Umbilical cord (tissue), 1 donor: ENCODE measurements at regions not wholly inside any gene's neighbourhood (a gene's known extent, or its start where the extent isn't known, plus 50 kb on each side); places are given as distances from the start of the nearest gene placed in this dataset.
"Not testable (repeated sequence)": the region's sequence is repeated elsewhere in the genome, so short reads cannot be mapped to it uniquely, and the experiment has no call there.

Experiments
- DNase-seq: peaks from one replicate; pipeline ENCODE4 v3.0.0-alpha.2; 2015; ENCODE audit warnings: low spot score

DNA sequence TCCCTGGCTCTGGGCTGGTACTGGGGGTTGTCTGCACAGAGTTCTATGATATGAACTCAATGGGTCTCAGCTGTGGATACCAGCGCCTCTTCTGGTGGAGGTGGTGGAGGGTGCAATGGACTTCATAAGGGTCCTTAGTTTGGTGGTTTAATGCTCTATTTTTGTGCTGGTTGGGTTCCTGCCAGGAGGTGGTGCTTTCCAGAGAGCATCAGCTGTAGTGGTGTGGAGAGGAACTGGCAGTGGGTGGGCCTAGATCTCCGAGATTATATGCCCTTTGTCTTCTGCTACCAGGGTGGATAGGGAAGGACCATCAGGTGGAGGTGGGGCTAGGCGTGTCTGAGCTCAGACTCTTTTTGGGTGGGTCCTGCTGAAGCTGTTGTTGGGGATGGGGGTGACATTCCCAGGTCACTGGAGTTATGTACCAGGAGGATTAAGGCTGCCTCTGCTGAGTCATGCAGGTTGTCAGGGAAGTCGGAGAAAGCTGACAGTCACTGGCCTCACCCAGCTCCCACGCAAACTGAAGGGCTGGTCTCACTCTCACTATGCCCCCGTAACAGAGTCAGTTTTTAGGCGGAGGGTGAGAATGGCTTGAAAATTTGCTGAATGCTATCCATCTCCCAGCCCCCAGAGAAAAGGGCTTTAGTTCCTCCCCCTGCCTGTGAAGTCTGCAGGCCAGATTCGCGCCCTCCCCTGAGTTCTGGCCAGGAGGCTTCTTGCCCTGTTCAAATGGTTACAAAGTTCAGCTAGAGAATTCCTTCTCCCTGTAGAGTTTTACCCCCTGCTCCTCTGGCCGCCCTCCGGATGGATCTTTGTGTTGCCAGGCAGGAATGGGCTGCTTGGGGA lies 902.9 kb downstream of the LTN1 start:
- DNase-seq: no peak

DNA sequence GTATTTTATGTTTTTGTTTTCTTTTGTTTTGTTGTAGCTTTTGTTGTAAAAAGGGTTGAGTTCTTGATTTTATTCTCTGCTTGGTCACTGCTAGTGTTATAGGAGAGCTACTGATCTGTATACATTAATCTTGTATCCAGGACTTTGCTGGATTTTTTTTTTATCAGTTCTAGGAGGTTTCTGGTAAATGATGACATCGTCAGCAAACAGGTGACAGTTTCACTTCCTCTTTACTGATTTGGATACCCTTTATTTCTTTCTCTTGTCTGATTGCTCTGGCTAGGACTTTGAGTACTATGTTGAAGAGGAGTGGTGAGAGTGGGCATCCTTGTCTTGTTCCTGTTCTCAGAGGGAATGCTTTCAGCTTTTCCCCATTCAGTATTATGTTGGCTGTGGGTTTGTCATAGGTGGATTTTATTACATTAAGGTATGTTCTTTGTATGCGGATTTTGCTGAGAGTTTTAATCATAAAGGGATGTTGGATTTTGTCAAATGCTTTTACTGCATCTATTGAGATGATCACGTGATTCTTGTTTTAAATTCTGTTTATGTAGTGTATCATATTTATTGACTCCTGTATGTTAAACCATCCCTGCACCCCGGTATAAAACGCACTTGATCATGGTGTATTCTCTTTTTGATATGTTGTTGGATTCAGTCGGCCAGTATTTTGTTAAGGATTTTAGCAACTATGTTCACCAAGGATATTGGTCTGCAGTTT lies 905.7 kb downstream of the LTN1 start:
- DNase-seq: no peak

DNA sequence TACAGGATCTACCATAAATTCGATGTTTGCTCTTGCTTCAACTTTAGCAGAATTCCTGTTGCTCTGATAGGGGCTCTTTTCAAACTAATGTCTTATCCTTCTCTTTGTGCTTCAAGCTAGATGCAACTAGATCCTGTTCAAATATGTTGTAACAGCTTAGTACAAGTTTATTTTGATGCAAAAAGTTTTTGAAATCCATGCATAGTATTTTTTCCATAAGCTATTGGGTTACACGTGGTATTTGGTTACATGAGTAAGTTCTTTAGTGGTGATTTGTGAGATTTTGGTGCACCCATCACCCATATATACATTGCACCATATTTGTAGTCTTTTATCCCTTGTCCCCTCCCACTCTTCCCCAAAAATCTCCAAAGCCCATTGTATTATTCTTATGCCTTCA lies 907.7 kb downstream of the LTN1 start:
- DNase-seq: no peak

DNA sequence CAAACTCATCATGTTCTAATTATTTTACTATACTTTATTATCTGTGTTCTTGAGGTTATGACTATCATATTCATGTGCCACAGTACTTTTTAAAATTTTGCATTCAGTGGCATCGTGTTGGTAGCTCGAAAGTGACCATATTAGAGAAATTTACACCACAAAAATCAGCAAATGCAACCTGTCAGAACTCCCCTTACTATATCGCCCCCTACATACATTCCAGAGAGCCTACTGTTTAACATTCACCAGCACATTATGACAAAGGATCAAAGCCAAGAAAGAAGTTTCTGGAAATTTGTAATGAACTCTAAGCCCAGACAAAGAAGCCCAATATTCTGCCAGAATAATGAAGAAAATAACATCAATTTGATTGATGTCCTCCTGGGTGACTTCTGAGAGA lies 909.3 kb downstream of the LTN1 start:
- DNase-seq: no peak

DNA sequence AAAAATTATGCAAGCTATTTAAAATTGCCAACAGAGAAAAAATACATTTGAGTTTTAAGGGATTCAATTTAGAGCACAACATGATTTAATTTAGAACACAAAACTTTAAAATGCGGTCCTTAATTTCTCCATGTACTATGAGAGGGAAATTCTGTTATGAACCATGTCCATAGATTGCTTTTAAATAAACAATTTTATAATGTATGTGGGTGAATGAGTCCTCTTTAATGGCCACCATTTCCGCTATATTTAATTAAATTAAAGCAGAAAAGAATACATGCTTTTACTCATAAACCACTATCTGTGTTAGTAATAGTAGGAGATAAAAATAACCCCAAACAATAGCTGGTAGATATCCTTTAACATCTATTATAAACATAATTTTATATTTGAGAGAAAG lies 914.6 kb downstream of the LTN1 start:
- no peak for DNase-seq

DNA sequence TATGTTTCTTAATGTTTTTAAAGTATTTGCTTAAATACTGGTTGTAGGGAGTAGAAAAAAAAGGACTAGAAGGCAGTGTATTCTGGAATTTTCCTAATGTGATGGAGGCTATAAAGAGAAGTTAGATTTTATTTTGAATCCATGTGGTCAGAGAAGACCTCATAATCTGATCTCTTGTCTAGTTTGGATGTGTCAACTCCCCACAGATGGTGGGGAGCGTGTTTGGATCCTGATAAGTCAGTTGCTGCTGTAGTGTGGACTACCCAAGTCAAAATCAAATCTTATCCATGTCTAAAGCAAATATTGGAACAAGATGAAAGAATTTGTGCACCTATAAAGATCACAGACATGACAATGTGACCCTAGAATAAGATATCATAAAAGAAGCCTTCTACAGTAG lies 918.0 kb downstream of the LTN1 start:
- peak; percentile 42 for DNase-seq

DNA sequence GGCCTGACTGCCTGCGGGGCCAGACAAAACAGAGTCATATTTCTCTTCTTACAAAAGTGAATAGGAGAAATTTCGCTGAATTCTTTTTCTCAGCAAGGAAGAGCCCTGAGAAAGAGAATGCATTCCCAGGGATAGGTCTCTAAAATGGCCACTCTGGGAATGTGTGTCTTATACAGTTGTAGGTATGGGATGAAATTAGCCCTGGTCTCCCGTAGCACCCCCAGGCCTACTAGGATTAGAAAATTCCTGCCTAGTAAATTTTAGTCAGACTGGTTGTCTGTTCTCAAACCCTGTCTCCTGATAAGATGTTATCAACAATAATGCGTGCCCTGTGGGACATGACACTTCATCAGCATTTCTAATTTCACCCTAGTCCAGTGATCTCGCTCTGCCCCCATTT lies 920.1 kb downstream of the LTN1 start:
- no peak for DNase-seq

DNA sequence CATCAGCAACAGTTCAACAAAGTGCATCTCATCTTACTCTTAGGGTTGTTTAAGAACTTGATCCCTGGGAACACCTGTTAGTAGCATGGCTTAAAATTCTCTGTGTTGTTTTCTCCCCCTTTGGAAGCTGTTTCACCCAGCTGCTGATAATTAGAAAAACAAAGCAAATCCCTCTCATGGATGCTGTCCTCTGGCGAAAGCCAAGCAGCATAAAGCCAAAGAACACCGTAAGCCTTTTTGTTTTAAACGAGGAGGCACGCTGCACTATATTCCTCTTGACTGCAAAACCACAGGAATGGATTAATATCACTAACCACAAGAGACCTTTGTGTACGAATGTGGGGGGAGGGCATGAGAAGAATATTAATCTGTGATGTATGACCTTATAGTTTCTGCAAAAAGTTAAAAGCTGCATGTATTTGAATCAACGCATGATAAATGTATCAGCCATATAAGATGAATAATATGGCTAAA lies 923.2 kb downstream of the LTN1 start:
- peak; percentile 79 for DNase-seq

DNA sequence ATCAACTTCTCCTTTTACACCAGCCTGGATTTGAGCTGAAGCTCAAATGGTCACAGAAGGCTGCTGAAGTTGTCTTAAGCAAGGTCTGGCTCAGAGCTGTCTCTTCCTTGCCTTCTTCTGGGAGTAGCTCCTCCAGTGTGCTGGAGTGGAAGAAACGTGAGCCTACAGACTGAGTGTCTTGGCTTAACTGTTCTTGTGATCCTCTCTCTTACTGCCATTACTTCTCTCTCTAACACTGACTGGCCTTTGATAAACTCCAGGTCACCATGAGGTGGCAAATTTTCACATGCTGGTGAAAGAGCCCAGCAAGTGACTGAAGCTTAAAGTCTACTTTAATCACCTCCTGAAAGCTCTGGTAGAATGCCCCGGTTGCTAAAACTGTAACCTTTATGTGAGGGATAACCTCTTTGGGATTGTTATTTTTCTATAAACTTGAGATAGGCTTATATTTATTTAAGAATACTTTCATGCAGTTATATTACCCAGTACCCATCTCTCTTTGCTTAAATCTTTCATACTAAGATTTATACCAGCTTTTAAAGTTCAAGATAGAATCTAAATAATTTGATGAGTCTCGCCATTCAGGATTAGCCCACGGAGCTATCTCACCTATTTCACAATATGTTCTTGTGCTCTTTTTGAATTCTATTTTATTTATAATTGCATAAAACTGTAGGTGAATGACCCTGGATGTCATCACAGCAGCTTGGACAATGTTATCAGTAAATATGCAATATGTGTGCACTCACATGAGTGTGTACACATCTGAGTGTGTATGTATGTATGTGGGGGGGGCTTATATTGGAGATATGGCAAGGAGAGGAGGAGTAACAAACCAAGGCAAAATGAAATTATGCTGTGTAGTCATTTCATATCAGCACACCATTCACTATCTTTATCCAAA lies 924.0 kb downstream of the LTN1 start:
- peak; percentile 91 for DNase-seq

DNA sequence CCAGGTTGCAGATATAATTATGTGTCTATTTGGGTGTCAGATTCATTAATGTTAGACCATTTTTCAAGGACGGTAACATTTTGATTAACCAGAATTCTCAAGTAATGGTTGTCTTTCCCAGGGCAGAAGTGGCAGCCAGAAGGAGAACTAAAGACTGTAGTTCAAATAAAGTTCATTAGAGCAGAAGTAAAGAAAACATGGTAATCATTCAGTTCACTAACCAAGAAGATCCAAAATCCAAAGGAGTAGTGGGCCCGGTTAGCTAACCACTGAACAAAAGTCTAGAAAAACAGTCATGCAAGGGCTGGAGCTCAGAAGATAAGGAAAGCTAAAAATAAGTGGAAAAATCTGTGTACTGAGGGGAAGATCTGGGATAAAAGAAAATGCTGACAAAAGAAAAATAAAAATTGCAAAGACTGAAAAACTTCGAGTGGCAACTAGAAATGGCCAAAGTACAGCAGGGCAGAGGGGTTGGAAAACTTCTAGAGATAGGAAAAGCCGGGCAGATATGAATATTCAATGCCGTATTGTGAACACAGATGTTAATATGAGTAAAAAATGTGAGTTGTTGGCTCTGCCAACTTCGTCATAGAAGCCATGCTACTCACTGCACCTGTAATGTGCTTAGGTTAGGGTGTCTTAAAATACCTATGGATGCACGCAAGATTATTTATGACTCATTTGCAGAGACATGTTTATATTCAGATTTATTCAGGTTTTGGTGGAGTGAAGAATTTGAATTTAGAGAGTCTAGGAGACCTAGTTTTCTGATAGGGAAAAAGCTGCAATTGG lies 925.9 kb downstream of the LTN1 start:
- peak; percentile 58 for DNase-seq

DNA sequence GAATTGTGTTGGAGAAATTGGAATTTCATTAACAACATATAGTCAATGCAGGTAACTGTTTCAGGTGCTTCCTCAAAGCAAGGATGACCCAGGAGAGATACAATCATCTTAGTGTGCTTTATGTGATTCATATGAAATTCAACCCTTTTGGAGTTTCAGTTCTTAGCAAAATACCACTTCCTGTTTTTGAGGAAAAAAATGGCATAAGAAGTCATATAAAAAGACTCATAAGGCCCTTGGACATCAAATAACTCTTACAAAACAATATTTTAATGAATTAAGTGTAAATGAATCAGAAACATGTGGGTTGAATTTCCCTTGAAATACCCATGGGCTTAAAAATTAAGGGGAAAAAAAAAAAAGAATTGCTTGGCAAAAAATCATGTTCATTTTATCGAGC lies 926.6 kb downstream of the LTN1 start:
- no peak for DNase-seq

DNA sequence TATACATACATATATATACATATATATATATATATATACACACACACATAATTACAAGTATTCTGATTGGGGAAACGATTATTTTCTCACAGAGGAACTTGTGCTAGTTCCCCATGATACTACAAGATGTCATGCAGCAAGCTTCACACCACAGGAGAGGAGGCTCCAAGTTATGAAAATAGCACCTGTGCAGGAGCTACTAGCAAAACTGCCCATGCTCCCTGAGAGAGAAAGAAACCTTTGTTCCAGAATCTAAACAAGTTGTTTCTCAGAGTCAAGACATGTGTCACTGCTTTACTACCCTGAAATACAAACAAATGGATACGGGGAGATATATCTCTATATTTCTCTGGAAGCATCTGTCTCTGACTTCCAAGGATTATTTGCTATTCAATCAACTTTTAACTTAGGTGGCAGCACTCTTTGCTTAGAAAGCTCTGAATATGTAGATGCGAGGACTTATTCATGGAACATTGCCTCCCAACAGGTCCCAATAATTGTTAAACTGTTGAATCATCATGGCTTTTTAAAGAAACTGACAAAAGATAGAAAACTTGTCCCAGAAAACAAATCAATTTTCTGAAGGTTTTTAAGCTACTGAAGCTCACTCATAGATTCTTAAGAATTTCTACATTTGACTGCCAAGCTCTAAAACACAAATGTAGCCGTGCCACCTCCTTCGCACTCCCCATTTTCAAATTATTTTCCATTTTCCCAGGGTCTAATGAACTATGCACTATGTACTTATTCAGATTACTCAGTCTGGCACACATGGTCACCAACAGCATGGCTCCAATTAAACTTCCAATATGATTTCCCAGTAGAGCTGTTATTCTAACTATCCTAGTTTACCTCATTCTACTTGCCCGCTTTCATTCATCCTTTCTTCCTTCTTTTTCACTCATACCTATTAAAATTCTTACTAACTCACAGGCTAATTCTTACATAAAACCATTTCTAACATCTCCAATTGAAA lies 929.1 kb downstream of the LTN1 start:
- DNase-seq: no peak

DNA sequence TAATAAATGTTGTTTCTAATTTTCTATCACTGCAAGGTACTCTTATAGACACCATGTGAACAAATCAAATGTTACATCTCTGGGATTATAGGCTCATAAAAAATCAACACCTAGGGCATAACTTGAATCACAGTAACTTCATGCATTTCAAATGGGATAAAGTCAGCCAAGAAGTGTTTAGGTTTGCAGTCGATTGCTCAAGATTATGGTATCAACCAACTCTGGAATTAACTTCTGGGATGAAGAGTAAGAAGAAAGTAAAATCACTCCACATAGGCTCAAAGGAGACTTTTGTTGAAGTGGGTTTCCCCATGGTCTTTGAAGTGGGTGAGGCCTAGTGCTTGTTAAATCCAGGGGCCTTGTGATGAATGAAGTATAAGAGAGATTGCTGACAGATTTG lies 939.7 kb downstream of the LTN1 start:
- peak; percentile 91 for DNase-seq

DNA sequence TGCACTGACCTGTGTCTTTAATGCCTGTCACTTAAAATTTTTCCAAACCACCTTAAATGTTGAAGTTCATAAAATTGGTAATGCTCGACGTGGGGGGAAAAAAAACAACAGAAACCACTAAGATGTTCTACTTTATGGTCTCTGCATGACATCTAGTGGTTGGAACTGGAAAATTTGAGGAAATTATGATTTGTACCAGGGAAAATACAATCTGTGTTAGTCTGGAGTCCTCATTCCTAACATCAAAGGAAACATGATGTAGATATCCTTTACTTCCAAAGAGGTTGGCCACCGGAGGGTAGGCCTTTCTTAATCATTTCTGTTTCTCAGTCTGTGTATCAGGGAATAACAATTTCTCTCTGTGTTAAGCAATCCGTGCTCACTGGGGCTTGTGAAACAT lies 941.0 kb downstream of the LTN1 start:
- DNase-seq: peak; percentile 89

DNA sequence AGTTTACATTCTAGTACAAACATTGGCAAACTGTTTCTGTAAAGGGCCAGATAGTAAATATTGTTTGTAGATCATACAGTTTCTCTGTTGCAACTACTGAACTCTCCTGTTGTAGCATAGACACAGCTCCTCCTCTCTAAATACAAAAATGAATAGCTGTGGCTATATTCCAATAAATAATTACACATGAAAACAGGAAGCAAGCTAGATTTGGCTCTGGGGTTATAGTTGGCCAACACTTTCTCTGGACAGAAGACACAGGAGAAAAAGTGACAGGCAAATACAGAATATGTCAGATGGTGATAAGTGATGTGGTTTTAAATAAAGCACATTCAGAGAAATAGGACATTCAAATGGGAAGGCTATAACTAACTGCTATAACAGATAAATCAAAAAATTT lies 957.0 kb downstream of the LTN1 start:
- not testable (repeated sequence) for DNase-seq

DNA sequence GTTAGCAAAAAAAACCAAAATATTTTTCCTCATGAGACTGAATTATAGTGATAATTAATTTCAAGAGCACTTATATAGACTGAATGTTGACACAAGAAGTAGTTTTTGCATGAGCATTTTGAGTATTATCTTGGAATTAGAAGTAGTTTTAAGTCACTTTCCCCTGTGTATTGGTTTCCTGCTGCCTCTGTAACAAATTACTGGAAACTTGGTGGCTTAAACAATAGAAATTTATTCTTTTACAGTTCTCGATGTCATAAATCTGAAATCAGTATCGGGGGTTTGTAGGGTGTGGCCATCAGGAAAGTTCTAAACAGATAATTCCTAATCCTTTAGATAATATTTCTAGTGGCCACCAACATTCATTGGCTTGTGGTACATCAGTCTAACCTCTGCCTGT lies 957.8 kb downstream of the LTN1 start:
- DNase-seq: not testable (repeated sequence)

DNA sequence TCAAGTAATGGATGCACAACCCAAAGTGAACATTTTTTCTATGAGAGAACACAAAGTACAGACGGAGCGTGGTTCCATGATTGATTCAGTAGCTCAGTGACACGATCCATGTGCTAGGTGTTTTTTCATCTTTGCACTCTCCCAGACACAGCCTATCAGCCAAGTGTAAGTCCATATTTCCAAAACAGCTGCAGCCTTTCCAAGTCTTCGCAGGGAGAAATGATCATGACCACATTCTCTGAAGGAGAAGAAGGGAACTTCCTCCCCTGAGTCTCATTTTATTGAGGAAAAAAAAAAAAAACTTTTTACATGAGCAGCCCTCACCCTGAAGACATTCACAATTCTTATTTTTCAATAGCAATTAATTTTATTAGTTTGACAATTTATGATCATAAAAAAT lies 958.3 kb downstream of the LTN1 start:
- not testable (repeated sequence) for DNase-seq

DNA sequence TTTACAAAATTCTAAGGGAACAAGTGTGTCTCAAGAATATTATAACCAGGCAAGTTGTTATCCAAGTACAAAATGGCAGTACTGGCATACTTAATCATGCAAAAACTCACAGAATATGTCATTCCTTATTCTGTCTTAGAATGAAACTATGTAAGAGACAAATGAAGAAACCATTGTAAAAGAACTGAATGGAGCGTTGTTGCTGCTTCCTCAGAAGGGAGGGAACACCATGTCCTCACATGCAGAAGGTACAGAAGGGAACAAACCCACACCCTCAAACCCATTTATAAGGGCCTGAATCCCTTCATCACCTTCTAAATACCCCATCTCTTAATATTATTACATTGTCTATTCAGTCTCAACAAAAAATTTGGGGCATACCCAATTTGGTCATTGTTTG lies 960.0 kb downstream of the LTN1 start:
- not testable (repeated sequence) for DNase-seq

DNA sequence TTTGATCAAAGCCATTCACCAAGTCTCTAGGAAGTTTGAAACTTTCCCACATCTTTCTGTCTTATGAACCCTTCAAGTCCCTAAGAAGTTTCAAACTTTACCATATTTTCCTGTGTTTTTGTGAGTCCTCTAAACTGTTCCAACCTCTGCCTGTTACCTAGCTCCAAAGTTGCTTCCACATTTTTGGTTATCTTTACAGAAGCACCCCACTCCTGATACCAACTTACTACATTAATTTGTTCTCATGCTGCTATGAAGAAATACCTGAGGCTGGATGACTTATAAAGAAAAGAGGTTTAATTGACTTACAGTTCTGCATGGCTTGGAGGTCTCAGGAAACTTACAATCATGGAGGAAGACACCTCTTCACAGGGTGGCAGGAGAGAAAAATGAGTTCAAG lies 961.6 kb downstream of the LTN1 start:
- not testable (repeated sequence) for DNase-seq

DNA sequence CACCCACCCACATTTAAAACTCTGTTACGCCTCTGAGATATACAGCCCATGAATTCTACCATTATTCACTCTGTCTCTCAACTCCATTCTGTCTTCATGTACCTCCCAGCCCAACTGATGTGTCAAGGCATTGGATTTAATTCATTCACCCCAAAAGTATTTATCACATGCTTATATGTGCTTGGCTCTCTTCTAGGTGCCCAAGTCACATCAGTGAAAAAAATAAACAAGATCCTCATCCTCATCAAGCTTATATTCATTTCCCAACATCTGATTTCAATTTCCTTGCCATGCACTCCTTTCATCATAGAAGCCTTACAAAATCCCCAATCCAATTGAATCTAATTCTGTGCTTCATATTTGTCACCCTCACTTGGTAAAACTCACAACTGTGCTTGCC lies 967.6 kb downstream of the LTN1 start:
- no peak for DNase-seq
